BE2C (cell line): ENCODE measurements at regions not wholly inside any gene's neighbourhood (a gene's known extent, or its start where the extent isn't known, plus 50 kb on each side); places are given as distances from the start of the nearest gene placed in this dataset.

Experiments used
- DNase-seq: peaks from one replicate; pipeline ENCODE4 v3.0.0-alpha.2; 2020
- H3K27me3 ChIP-seq: fragments of 250-450 bp; sonication (Bioruptor Pico); 2 replicates; pipeline ENCODE4 v1.5.1; 2020; ENCODE audit warnings: mild to moderate bottlenecking
- H3K36me3 ChIP-seq: fragments of 250-450 bp; sonication (Bioruptor Pico); 2 replicates; pipeline ENCODE4 v1.5.1; 2020; ENCODE audit warnings: mild to moderate bottlenecking
- H3K4me1 ChIP-seq: fragments of 250-450 bp; sonication (Bioruptor Pico); 2 replicates; pipeline ENCODE4 v1.5.1; 2020
- H3K4me3 ChIP-seq: 2 replicates; pipeline ENCODE4 v1.5.1; 2011; ENCODE audit warnings: low read depth, low read length
- H3K9me3 ChIP-seq: fragments of 250-450 bp; sonication (Bioruptor Pico); 2 replicates; pipeline ENCODE4 v1.5.1; 2020
- TF ChIP-seq, protein P1 (sequence below): IDR thresholded peaks from 2 replicates; pipeline ENCODE4 v1.5.1; 2012; ENCODE audit warnings: mild to moderate bottlenecking, low read depth, low read length

DNA sequence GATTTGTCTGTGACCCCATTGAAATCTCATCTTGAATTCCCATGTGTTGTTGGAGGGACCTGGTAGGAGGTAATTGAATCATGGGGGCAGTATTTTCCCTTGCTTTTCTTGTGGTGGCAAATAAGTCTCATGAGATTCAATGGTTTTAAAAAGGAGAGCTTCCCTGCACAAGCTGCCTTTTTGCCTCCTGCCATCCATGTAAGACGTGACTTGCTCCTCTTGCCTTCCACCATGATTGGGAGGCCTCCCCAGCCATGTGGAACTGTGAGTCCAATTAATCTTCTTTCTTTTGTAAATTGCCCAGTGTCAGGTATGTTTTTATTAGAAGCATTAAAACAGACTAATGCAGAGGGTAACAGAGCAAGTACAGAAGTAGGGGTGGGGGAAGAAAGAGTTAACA lies 1097.0 kb upstream of the ADGRB3 start:
- H3K4me3 ChIP-seq: no peak overlapping the region

DNA sequence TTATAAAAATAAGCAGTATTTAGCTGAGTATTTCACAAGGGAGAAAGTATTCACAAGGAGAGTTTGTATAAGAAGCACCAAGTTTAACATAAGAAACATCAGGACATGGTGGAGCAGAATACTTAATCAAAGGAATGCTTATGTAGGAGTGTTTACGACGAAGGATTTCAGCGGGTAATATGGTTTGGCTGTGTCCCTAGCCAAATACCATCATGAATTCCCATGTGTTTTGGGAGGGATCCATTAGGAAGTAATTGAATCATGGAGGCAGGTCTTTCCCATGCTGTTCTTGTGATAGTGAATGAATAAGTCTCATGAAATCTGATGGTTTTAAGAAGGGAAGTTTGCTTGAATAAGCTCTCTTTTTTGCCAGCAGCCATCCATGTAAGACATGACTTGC lies 1099.1 kb upstream of the ADGRB3 start:
- Histone ChIP-seq H3K9me3 (no peaks in the 10 kb centered on the region), H3K4me1 (no peaks in the 10 kb centered on the region), H3K36me3 (no peaks in the 10 kb centered on the region), H3K4me3 (no peak overlapping the region), H3K27me3 (no peaks in the 10 kb centered on the region)
- no peak for DNase-seq
- TF ChIP-seq, protein P1, sequence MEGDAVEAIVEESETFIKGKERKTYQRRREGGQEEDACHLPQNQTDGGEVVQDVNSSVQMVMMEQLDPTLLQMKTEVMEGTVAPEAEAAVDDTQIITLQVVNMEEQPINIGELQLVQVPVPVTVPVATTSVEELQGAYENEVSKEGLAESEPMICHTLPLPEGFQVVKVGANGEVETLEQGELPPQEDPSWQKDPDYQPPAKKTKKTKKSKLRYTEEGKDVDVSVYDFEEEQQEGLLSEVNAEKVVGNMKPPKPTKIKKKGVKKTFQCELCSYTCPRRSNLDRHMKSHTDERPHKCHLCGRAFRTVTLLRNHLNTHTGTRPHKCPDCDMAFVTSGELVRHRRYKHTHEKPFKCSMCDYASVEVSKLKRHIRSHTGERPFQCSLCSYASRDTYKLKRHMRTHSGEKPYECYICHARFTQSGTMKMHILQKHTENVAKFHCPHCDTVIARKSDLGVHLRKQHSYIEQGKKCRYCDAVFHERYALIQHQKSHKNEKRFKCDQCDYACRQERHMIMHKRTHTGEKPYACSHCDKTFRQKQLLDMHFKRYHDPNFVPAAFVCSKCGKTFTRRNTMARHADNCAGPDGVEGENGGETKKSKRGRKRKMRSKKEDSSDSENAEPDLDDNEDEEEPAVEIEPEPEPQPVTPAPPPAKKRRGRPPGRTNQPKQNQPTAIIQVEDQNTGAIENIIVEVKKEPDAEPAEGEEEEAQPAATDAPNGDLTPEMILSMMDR: no peak

More for the DNA sequence above, 1097.0 kb upstream of the ADGRB3 start:
- Histone ChIP-seq H3K27me3 (no peaks in the 10 kb centered on the region), H3K36me3 (no peaks in the 10 kb centered on the region), H3K4me1 (no peaks in the 10 kb centered on the region), H3K9me3 (no peaks in the 10 kb centered on the region)
- DNase-seq: no peak
- TF ChIP-seq, protein P1: no peak

DNA sequence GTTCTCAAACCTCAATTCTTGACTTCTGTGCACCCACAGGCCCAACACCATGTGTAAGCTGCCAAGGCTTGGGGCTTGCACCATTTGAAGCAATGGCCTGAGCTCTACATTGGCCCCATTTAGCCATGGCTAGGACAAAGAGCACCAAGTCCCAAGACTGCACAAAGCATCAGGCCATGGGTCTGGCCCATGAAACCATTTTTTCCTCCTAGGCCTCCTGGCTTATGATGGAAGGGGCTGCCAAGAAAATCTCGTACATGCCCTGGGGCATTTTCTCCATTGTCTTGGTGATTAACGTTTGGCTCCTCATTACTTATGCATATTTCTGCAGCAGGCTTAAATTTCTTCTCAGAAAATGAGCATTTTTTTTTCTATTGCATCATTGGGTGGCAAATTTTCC lies 1128.7 kb upstream of the ADGRB3 start:
- DNase-seq: no peak
- no peaks in the 10 kb centered on the region for H3K36me3 ChIP-seq
- no peaks in the 10 kb centered on the region for H3K27me3 ChIP-seq
- no peaks in the 10 kb centered on the region for H3K9me3 ChIP-seq
- no peaks in the 10 kb centered on the region for H3K4me1 ChIP-seq
- H3K4me3 ChIP-seq: no peak overlapping the region
- TF ChIP-seq, protein P1: no peak

DNA sequence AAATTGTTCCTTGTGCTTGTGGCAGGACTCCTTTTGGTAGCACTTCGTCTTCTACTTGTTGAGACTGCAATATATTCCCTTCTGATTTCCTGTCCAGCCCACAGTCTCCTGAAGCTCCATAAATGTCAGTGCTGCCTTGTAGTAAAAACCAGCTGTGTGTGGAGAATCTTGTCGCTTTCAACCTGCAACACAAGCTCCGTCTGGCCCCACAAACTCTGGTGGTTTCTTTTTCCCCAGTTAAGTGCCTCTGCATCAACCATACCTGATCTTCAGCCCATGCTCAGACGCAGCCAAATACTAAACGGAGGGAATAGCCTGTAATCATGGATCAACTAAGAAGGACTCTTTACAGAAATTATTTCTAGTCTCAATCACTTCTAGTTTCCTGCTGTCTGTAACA lies 1133.3 kb upstream of the ADGRB3 start:
- TF ChIP-seq, protein P1: no peak
- DNase-seq: no peak
- no peaks in the 10 kb centered on the region for H3K36me3 ChIP-seq
- H3K27me3 ChIP-seq: no peaks in the 10 kb centered on the region
- H3K9me3 ChIP-seq: no peaks in the 10 kb centered on the region
- no peaks in the 10 kb centered on the region for H3K4me1 ChIP-seq
- H3K4me3 ChIP-seq: no peak overlapping the region

DNA sequence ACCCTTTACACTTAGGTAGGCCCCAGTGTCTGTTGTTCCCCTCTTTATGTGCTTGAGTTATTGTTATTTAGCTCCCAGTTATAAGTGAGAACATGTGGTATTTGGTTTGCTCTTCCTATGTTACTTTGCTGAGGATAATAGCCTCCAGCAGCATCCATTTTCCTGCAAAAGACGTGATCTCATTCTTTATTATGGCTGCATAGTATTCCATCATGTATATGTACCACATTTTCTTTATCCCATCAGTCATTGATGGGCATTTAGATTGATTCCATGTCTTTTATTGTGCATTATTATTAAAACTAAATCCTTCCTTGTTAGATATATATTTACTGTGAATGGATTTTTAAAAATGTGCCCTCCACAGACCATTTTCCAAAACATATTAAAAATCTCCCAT lies 1137.3 kb upstream of the ADGRB3 start:
- DNase-seq: no peak

DNA sequence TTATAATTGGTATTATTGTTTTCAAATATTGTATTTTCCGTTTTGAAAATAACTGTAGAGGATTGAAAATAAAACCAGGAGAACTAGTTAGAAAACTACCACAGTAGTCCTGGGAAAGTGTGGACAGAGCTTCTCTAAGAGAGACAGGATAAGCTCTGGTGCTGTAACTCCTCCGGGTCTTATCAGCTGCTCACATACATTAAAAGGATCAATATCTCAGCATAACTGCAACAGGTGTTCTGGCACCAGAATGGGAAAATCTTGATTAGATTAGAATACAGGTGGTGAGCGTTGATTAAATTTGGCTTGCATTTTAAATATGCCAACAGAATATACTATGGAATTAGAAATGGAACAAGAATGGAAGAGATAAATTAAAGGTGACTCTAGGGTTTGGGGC lies 1138.9 kb upstream of the ADGRB3 start:
- Histone ChIP-seq H3K27me3 (no peaks in the 10 kb centered on the region), H3K36me3 (no peaks in the 10 kb centered on the region), H3K4me1 (no peaks in the 10 kb centered on the region), H3K4me3 (no peak overlapping the region), H3K9me3 (no peaks in the 10 kb centered on the region)
- DNase-seq: no peak
- TF ChIP-seq, protein P1: no peak

More for the DNA sequence above, 1137.3 kb upstream of the ADGRB3 start:
- Histone ChIP-seq H3K36me3 (no peaks in the 10 kb centered on the region), H3K9me3 (no peaks in the 10 kb centered on the region), H3K4me3 (no peak overlapping the region), H3K4me1 (no peaks in the 10 kb centered on the region), H3K27me3 (no peaks in the 10 kb centered on the region)
- TF ChIP-seq, protein P1: no peak
